GM23248 (cell line): ENCODE measurements at regions not wholly inside any gene's neighbourhood (a gene's known extent, or its start where the extent isn't known, plus 50 kb on each side); places are given as distances from the start of the nearest gene placed in this dataset.

Experiments used
- EZH2 ChIP-seq: fragments of 200-600 bp; sonication (generic); IDR thresholded peaks from 2 replicates; pipeline ENCODE4 v1.6.1; 2018; ENCODE audit warnings: antibody characterized with exemption, mild to moderate bottlenecking; ENCODE audit not compliant: insufficient read depth, poor library complexity, severe bottlenecking
- EZH2phosphoT487 ChIP-seq: fragments of 200-600 bp; sonication (generic); IDR thresholded peaks from 2 replicates; pipeline ENCODE4 v1.6.1; 2018; ENCODE audit warnings: antibody characterized with exemption, moderate library complexity, mild to moderate bottlenecking, low read depth; ENCODE audit not compliant: insufficient read depth

DNA sequence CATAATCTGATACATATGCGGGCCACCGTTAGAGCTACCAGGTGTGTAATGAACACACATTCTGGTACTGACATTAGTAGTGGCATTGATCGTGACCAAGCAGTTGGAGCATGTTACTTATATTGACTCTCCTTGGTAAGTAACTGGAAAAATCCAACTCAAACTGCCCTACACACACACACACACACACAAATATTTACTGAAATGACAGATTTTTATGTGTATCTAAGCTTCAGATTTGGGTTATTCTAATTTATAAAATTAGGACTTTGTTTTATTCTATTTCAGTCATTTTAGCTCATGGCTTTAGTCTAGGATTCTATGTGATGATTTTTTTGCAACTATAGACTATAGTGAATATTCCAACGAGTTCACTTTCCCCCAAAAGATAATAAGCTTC lies 1280.2 kb upstream of the ACO1 start:
- TF ChIP-seq EZH2, result no peak
- TF ChIP-seq EZH2phosphoT487, result no peak
